ENCODE measurements at regions not wholly inside any gene's neighbourhood (a gene's known extent, or its start where the extent isn't known, plus 50 kb on each side); places are given as distances from the start of the nearest gene placed in this dataset.

GRCh38 chr17:65470783-65471182, 90.7 kb downstream of the AXIN2 start:
- no peak for TF ChIP-seq CTCF (IDR thresholded peaks at IDR 0.05)
- H3K4me1 Mint-ChIP-seq (ENCODE audit: low read depth), result no peaks in the 10 kb centered on the region

DNA sequence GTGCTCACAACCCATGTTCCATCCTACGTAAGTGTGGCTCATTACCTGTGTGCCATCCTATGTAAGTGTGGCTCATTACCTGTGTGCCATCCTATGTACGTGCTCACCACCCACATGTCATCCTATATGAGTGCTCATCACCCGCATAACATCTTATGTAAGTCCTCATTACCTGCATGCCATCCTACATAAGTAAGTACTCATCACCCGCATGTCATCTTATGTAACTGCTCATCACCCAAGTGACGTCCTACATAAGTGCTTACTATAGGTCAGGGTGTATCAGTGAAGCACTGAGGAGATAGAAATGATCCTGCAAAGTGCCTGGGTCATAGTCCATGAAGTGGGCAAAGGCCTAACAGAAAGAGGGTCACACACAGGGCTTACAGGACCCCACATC, 93.1 kb downstream of the AXIN2 start:
- no peak for DNase-seq
- H3K27me3 Mint-ChIP-seq (ENCODE audit: insufficient read depth), result peaks cover 30% of the 10 kb centered on the region
- no peak for TF ChIP-seq CTCF (IDR thresholded peaks at IDR 0.05)
- H3K9me3 Mint-ChIP-seq, result no peaks in the 10 kb centered on the region
- H3K36me3 Mint-ChIP-seq (ENCODE audit: low read depth), result 0 out of 2 replicates have a peak, but pooled peaks cover 4% of the 10 kb centered on the region
- H3K4me3 Mint-ChIP-seq, result no peak overlapping the region
- H3K27ac Mint-ChIP-seq, result no peak overlapping the region
- no peaks in the 10 kb centered on the region for H3K4me1 Mint-ChIP-seq (ENCODE audit: low read depth)

More at GRCh38 chr17:65470783-65471182, 90.7 kb downstream of the AXIN2 start:
- H3K9me3 Mint-ChIP-seq, result no peaks in the 10 kb centered on the region; the same call in 1 of the 2 replicates
- H3K36me3 Mint-ChIP-seq (ENCODE audit: low read depth), result 0 out of 2 replicates have a peak, but pooled peaks cover 4% of the 10 kb centered on the region
- H3K27ac Mint-ChIP-seq, result no peak overlapping the region
- DNase-seq, result no peak
- peaks cover 26% of the 10 kb centered on the region for H3K27me3 Mint-ChIP-seq (ENCODE audit: insufficient read depth)
- no peak overlapping the region for H3K4me3 Mint-ChIP-seq

DNA sequence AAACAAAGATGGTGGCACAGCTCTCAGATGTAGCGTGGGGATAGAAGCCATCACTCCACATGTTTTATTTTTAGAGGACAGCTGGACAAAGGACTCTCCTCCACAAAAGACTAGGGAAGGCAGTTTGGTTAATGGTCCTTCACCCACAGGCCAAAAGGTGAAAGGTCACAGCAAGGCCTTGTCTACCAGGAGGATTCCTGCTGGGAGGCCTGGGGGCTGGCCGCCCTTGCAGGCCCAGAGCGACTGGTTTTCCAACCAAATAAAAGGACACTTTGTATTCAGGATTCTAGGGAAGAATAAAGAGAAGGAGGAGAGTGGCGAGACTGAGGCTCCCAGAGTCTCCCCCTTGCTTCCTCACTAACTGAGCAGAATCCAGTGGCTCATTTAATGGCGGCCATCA, 94.3 kb downstream of the AXIN2 start:
- Mint-ChIP-seq H3K36me3 (ENCODE audit: low read depth) (0 out of 2 replicates have a peak, but pooled peaks cover 4% of the 10 kb centered on the region), H3K27ac (no peak overlapping the region), H3K4me1 (ENCODE audit: low read depth) (no peaks in the 10 kb centered on the region), H3K4me3 (no peak overlapping the region), H3K9me3 (no peaks in the 10 kb centered on the region; the same call in 1 of the 2 replicates), H3K27me3 (ENCODE audit: insufficient read depth) (peaks cover 27% of the 10 kb centered on the region)
- DNase-seq, result no peak
- no peak for TF ChIP-seq CTCF (IDR thresholded peaks at IDR 0.05)

- no peak for TF ChIP-seq CTCF (IDR thresholded peaks at IDR 0.05)
- DNase-seq, result no peak
- Mint-ChIP-seq H3K4me3 (no peak overlapping the region), H3K27ac (no peak overlapping the region), H3K27me3 (ENCODE audit: insufficient read depth) (peaks cover 24% of the 10 kb centered on the region), H3K36me3 (ENCODE audit: low read depth) (0 out of 2 replicates have a peak, but pooled peaks cover 4% of the 10 kb centered on the region), H3K4me1 (ENCODE audit: low read depth) (no peaks in the 10 kb centered on the region), H3K9me3 (no peaks in the 10 kb centered on the region; the same call in 1 of the 2 replicates)
These were observed 94.9 kb downstream of the AXIN2 start for GRCh38 chr17:65466547-65466946.

DNA sequence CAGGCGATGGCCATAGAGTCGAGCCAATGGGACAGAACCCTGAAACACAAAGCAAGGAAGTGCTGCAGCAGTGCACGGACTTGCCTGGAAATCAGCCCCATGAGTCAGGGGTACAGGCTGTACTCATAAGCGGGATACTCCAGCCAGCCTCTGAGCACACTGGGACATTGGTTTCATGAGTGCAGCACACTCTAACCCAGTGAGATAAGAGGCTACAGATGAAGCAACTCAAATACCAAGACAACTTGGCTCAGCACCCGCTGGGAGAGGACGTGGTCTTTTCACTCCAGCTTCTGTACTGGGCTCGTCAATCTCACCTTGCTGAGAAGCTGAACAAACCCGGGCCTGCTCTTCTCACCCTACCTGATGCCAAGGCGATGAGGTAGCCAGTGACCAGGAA, 98.2 kb downstream of the AXIN2 start:
- H3K27me3 Mint-ChIP-seq (ENCODE audit: insufficient read depth), result peaks cover 24% of the 10 kb centered on the region
- 0 out of 2 replicates have a peak, but pooled peaks cover 4% of the 10 kb centered on the region for H3K36me3 Mint-ChIP-seq (ENCODE audit: low read depth)
- DNase-seq, result no peak
- no peaks in the 10 kb centered on the region; the same call in 1 of the 2 replicates for H3K9me3 Mint-ChIP-seq
- no peak for TF ChIP-seq CTCF (IDR thresholded peaks at IDR 0.05)
- H3K4me3 Mint-ChIP-seq, result no peak overlapping the region
- no peaks in the 10 kb centered on the region for H3K4me1 Mint-ChIP-seq (ENCODE audit: low read depth)
- H3K27ac Mint-ChIP-seq, result no peak overlapping the region
